NCI-H1048 (cell line): ENCODE measurements at regions not wholly inside any gene's neighbourhood (a gene's known extent, or its start where the extent isn't known, plus 50 kb on each side); places are given as distances from the start of the nearest gene placed in this dataset.
"Not testable (repeated sequence)": the region's sequence is repeated elsewhere in the genome, so short reads cannot be mapped to it uniquely, and the experiment has no call there.

Experiments
- DNase-seq: peaks from one replicate; lab custom pipeline; 2025; lab: John Stamatoyannopoulos, UW

DNA sequence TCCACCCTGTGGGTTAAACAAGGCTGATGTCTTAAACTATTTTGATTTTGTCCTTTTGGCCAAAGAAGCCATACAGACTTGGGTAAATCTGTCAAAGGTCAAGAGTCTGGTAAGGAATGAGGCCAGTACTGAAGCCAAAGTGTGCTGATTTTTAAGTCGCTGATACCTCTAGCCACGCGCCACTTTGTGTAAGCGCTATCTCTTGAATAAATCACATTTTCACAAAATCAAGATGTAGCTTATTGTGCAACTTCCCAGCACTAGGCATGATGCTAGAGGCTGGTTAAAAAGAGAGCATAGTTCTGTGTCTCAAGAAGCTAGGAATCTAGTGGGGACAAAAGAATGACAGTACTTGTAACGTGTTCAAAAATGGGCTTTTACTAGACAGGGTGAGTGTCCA, 510.6 kb upstream of the RAB6C start:
- DNase-seq, result no peak

- DNase-seq, result no peak
Measured at GRCh38 chr2:129469389-129469788, 510.1 kb upstream of the RAB6C start.

DNA sequence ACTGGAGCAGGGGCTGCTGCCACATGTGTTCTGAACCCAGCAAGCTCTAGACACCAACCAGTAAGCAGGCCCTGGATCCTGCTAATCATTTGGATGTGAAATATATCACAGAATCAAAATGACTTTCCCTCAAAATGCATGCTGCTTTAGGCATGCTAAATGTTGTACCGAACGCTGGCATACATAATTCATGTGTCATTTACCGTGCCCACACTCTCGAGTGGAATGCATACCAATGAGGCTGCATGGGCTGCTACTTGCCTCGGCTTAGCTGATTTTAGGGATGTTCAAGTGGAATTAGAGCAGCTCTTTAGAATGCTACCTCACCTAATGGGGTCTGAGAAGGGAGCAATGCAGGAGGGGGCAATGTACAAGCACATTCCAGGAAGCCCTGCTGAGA, 509.6 kb upstream of the RAB6C start:
- no peak for DNase-seq

DNA sequence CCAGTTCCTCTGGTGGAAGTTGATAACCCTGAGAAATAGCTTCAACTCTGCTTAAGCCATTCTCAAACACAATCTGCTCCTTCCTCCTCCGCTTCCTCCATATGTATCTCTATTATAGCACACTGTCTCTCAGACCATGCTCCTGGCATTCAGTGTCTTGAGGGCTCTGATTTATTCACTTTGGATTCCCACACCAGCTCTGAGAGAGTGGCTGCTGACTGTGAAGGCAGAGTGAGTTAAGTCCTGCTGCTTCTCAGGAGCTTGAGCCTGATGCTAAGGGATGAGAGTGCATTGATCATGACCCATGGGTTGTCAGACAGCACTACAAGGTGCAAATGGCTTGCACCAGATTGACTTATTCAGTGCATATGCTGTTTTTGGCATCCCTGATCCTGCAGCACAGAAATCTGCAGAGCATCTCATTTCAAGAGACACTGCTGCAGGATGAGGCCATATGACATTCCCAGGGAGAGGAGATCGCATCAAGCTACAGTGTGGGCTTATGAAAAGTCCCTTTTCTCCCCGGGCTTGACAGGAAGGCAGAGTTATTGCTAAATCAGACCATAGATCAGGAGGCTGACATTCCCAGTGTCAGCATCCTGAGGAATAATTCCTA, 500.5 kb upstream of the RAB6C start:
- DNase-seq, result no peak

DNA sequence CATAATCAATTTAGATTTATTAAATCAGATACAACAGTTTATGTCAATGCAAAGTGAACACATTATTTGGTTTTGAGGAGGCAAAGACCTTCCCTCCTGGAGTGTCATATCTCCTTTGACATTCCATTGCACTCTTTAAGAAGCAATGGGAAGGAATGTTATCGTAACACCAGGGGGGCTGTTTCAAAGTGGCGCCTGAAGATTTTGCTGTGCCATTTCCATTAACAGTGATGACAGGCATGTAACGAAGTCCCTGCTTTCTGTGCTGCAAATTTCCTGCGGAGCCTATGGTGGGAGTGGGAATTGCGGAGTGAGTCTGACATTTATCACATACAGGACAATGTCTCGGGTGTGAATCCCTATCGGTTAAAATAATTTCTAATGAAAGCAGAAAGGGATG, 499.6 kb upstream of the RAB6C start:
- DNase-seq, result no peak

DNA sequence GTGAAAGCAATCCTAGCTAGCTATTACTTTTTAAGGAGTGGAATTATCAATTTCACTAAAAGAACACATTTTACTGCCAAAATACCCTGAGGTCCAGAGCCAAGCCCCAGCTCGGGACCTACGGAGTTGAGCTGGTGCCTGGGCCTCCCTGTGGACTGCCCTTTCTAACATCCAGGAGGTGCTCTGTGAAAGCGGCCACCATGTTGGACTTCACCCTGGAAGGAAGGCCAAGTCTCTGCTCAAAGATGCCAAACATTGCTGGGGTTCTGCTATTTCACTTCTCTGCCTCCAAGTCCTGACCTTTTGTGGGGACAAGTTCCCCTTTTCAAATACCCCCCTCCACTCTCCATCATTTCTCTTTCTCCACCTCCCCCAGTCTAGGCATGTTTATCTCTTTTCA, 498.7 kb upstream of the RAB6C start:
- no peak for DNase-seq

GRCh38 chr2:129481306-129482219, 497.9 kb upstream of the RAB6C start:
- DNase-seq, result no peak

GRCh38 chr2:129482626-129483025, 496.8 kb upstream of the RAB6C start:
- no peak for DNase-seq

GRCh38 chr2:129483366-129483765, 496.1 kb upstream of the RAB6C start:
- no peak for DNase-seq

DNA sequence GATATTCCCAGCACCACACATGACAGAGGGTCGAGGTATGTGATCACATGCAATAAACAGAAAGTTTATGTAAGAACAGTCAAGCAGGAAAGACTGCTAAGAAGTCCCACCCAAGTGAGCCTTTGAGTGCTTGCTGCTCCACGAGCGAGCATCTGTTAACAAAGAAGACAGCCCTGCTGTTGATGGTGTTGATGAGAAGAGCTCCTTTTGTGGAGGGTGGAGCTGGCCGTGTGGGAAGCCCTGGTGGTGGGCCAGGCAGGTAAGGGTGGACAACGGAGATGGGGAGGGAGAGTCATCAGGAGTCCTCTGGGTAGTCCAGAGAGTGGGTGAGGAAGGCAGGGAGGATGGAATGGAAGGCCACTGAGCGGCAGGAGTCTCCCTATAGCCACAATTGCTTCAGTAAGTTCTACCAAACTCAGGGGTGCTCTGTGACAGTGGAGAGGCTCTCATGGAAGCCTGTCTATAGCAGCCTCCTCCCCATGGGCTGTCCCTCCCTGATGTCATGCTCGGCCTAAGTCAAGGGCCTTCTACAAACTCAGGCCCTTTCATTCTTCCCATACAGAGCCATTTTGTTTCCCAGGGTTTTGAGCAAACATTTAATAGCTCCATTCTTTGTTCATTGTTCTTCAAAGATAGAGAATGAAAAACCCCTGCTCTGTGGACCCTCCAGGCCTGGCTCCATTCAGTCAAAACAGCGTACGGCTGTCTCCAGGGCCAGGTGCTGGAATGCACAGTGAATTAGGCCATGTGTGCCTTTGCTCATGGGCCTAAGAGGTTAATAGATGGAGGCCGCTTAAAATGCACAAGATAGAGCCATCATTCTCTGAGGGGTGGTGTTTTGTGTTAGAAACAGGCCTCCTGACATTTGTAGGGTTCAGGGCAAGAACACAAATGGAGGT, 494.2 kb upstream of the RAB6C start:
- no peak for DNase-seq

DNA sequence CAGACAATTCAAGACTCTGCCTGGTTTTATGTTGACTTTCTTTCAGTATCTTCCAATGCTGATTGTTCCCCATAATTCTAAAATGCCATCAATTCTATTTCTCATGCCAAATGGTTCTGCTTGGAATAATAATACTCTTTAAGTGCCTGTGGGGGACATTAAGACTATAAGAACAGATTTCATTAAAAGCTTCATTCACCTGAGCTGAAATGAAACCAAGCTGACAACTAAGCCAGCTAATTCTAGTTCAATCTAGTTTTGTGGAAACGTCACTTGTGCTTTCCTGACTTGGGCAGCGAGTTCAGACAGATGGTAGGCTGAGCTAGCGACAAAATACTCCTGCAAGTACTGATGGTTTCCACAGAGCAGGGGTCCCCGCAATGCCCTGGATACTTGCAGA, 491.1 kb upstream of the RAB6C start:
- no peak for DNase-seq

GRCh38 chr2:129490641-129491040, 488.8 kb upstream of the RAB6C start:
- DNase-seq, result no peak

DNA sequence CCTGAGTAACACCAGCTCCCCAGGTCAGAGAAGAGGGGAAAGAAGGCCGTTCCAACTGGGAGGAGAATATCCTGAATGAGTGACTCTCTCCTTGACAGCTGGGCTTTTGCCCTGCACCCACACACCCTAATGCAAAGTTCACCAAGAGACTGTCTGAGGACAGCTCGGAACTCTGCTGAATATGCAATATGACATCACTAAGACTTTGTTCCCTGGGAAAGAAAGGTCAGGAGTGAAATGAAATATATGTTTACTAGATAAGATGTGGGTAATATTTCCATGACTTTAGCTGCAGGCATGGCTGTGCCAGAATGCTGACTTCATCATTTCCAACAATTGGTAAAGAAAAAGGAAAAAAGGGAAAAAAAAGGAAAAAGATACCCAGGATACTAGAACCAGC, 488.2 kb upstream of the RAB6C start:
- DNase-seq, result no peak

GRCh38 chr2:129492548-129492947, 486.9 kb upstream of the RAB6C start:
- no peak for DNase-seq

DNA sequence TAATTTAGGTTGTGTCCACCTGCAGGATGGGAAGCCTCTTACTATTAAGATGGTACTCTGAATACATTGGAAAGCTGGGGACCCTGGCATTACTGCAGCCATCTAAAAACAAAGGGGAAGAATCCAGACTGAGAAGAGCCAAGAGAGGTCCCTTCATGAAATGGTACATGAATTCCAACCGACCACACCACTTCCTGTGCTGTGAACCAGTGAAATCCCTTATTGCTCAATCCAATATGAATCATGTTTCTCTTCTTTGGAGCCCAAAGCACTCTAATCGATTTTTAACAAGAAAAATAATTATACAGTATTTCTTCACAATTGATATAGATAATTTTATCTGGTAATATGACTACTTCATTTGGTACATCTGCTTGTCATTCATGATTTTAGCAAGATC, 479.7 kb upstream of the RAB6C start:
- no peak for DNase-seq

DNA sequence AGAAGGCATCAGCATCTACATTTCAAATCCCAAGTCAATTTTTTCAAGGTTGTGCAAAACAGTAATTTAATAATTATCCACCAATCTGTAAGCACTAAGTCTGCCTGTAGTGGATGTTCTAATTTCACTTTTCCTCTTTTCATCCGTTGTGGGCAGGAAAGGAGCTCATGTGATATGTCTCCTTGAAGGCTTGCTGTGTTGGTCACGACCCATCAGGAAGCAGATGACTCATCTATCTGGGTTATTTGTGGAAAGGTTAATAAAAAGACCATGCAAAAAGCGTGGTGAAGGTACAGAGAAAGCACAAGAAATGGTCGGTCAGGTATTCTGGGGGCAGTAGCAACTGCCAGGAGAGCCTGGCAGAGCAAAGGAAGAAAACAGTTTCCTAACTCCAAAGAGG, 476.7 kb upstream of the RAB6C start:
- DNase-seq, result no peak

- no peak for DNase-seq
Measured at GRCh38 chr2:129504646-129505045, 474.8 kb upstream of the RAB6C start.

DNA sequence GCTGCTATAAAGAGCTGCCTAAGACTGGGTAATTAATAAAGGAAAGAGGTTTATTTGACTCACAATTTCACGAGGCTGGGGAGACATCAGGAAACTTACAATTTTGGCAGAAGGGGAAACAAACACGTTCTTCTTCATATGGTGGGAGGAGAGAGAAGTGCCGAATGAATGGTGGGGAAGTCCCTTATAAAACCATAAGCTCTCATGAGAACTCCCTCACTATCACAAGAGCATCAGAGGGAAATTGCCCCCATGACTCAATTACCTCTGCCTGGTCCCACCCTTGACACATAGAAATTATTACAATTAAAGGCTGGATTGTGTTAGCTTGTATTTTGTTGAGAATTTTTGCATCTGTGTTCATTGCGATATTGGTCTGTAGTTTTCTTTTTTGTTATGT, 460.5 kb upstream of the RAB6C start:
- DNase-seq, result no peak

- not testable (repeated sequence) for DNase-seq
Measured at GRCh38 chr2:129532158-129532557, 447.3 kb upstream of the RAB6C start.

DNA sequence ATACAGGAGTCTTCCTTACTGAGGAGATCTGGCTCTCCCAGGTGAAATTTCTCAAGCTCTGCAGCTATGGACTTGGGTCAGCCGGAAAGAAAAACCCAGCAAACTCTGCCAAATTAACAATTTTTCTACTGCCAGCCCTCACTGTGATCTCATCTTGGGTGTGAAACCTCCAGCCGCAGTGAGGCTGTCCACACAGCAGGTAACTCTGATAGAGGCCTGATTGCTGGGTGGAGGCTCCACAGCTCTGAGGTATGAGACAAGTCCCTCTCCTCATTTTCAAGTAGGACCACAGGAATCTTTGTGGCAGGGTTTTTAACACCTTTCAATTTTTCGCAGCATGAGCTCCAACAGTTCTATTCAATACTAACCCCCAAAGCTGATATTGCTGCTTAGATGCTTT, 430.6 kb upstream of the RAB6C start:
- no peak for DNase-seq

DNA sequence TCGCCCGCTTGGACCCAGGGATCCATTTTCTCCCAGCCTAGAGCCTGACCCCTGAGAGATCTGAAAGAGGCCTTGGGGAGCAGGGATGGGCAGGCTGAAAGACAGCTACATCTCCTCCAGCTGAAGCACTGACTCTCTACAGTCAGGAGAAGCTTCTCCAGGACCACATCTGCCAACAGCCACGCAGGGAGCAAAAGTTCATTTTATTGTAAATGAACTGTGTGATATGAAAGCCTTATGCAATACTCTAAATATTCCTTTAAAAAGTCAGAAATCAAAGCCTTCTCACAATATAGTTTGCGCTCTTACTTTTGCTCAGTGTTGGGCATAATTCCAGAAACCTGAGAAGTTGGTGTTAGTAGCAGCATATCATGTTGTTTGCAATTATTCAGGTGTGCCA, 428.9 kb upstream of the RAB6C start:
- DNase-seq, result no peak

DNA sequence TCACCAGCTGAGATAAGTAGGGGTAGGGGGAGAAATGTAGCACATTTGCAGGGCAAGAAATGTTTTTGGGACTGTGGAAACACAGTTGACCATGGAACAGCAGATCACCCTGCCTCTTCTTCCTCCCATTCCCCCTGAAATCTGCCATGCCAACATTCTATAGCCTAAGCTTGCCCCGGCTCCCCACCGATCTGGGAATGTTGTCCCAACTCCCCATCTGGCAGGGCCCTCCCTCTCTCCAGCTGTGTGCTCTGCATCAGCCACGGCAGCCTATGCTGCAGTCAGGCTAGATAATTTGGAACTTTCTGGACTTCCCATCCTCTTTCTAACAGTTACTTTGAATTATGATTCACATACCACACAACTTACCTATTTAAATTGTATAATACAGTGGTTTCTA, 425.1 kb upstream of the RAB6C start:
- DNase-seq, result no peak

- no peak for DNase-seq
Measured at GRCh38 chr2:129559101-129559500, 420.4 kb upstream of the RAB6C start.
